Activated CD4-positive, alpha-beta T cell treated with anti-CD3 and anti-CD28 coated beads, Interleukin-2, amount 10 ng/mL, durations not matched to agents 7 days and 5 days (primary cell): ENCODE measurements at regions not wholly inside any gene's neighbourhood (a gene's known extent, or its start where the extent isn't known, plus 50 kb on each side); places are given as distances from the start of the nearest gene placed in this dataset.

Source experiments
- CTCF ChIA-PET: fragments of 350-600 bp; sonication (Branson Sonifier 250); formaldehyde crosslinking; loops from one replicate; lab custom pipeline; 2021; ENCODE audit warnings: antibody characterized with exemption; lab: Charles Lee
- POLR2A ChIA-PET: fragments of 350-600 bp; sonication (Branson Sonifier 250); formaldehyde crosslinking; loops from one replicate; lab custom pipeline; 2021; ENCODE audit warnings: antibody characterized with exemption; lab: Charles Lee
- DNase-seq: peaks from one replicate; pipeline ENCODE4 v3.0.0-alpha.2; 2020
- H3K27ac Mint-ChIP-seq: one replicate; pipeline ENCODE4 v1.8.0; 2021; ENCODE audit warnings: mild to moderate bottlenecking, moderate library complexity, mixed read lengths
- H3K27me3 Mint-ChIP-seq: one replicate; pipeline ENCODE4 v1.8.0; 2021; ENCODE audit warnings: mixed read lengths
- H3K36me3 Mint-ChIP-seq: one replicate; pipeline ENCODE4 v1.8.0; 2021; ENCODE audit warnings: low read depth, mixed read lengths
- H3K4me1 Mint-ChIP-seq: one replicate; pipeline ENCODE4 v1.8.0; 2021; ENCODE audit warnings: mixed read lengths
- H3K4me3 Mint-ChIP-seq: one replicate; pipeline ENCODE4 v1.8.0; 2021; ENCODE audit warnings: mild to moderate bottlenecking, moderate library complexity, mixed read lengths
- H3K9me3 Mint-ChIP-seq: one replicate; pipeline ENCODE4 v1.8.0; 2021; ENCODE audit warnings: mixed read lengths

GRCh38 chr9:80622508-80622907 is 1050.7 kb downstream of the TLE4 start:
- no peak for DNase-seq
- no peak overlapping the region for H3K27ac Mint-ChIP-seq
- peaks cover 1% of the 10 kb centered on the region for H3K9me3 Mint-ChIP-seq
- no peaks in the 10 kb centered on the region for H3K27me3 Mint-ChIP-seq
- H3K4me1 Mint-ChIP-seq, result no peaks in the 10 kb centered on the region
- POLR2A ChIA-PET, result no interaction called here
- CTCF ChIA-PET, result no interaction called here
- no peak overlapping the region for H3K4me3 Mint-ChIP-seq
- no peaks in the 10 kb centered on the region for H3K36me3 Mint-ChIP-seq

DNA sequence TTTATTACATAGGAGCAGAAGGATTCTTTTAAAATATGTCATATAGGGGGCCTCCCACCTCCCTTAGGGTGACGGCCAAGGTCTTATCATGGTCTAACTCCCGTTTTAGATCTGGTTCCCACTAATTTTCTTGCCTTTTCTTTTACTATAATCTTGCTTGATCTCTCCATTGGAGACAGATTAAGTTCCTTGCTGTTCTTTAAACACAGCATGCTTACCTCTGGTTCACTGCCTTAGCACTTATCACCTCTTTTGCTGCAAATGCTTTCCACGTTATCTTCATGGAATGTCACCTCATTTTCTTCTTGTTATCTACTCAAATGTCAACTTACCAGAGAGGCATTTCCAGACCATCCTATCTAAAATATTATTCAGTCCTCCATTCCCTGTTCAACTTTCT is 1047.6 kb downstream of the TLE4 start:
- ChIA-PET POLR2A (no interaction called here), CTCF (no interaction called here)
- Mint-ChIP-seq H3K36me3 (no peaks in the 10 kb centered on the region), H3K4me3 (no peak overlapping the region), H3K9me3 (peaks cover 1% of the 10 kb centered on the region), H3K27ac (no peak overlapping the region), H3K4me1 (no peaks in the 10 kb centered on the region), H3K27me3 (no peaks in the 10 kb centered on the region)
- no peak for DNase-seq

GRCh38 chr9:80615964-80616363 is 1044.2 kb downstream of the TLE4 start:
- DNase-seq, result no peak
- Mint-ChIP-seq H3K9me3 (peaks cover 2% of the 10 kb centered on the region), H3K4me1 (no peaks in the 10 kb centered on the region), H3K4me3 (no peak overlapping the region), H3K36me3 (no peaks in the 10 kb centered on the region), H3K27ac (no peak overlapping the region), H3K27me3 (no peaks in the 10 kb centered on the region)
- POLR2A ChIA-PET, result no interaction called here
- CTCF ChIA-PET, result no interaction called here

GRCh38 chr9:80605793-80606192 is 1034.0 kb downstream of the TLE4 start:
- H3K36me3 Mint-ChIP-seq, result no peaks in the 10 kb centered on the region
- H3K4me1 Mint-ChIP-seq, result no peaks in the 10 kb centered on the region
- no peak for DNase-seq
- no peaks in the 10 kb centered on the region for H3K27me3 Mint-ChIP-seq
- H3K27ac Mint-ChIP-seq, result no peak overlapping the region
- H3K9me3 Mint-ChIP-seq, result no peaks in the 10 kb centered on the region
- H3K4me3 Mint-ChIP-seq, result no peak overlapping the region
- ChIA-PET CTCF (no interaction called here), POLR2A (no interaction called here)

- H3K36me3 Mint-ChIP-seq, result no peaks in the 10 kb centered on the region
- no peaks in the 10 kb centered on the region for H3K9me3 Mint-ChIP-seq
- no peaks in the 10 kb centered on the region for H3K4me1 Mint-ChIP-seq
- CTCF ChIA-PET, result no interaction called here
- no peaks in the 10 kb centered on the region for H3K27me3 Mint-ChIP-seq
- no peak for DNase-seq
- H3K4me3 Mint-ChIP-seq, result no peak overlapping the region
- POLR2A ChIA-PET, result no interaction called here
- H3K27ac Mint-ChIP-seq, result no peak overlapping the region
Observed at GRCh38 chr9:80605129-80605528, 1033.4 kb downstream of the TLE4 start.

GRCh38 chr9:80602291-80602690 is 1030.5 kb downstream of the TLE4 start:
- ChIA-PET CTCF (no interaction called here), POLR2A (no interaction called here)
- no peaks in the 10 kb centered on the region for H3K27me3 Mint-ChIP-seq
- no peak for DNase-seq
- H3K36me3 Mint-ChIP-seq, result no peaks in the 10 kb centered on the region
- H3K9me3 Mint-ChIP-seq, result no peaks in the 10 kb centered on the region
- H3K27ac Mint-ChIP-seq, result no peak overlapping the region
- no peaks in the 10 kb centered on the region for H3K4me1 Mint-ChIP-seq
- H3K4me3 Mint-ChIP-seq, result no peak overlapping the region

- no peaks in the 10 kb centered on the region for H3K27me3 Mint-ChIP-seq
- CTCF ChIA-PET, result no interaction called here
- H3K27ac Mint-ChIP-seq, result no peak overlapping the region
- H3K4me3 Mint-ChIP-seq, result no peak overlapping the region
- POLR2A ChIA-PET, result no interaction called here
- DNase-seq, result no peak
- H3K4me1 Mint-ChIP-seq, result no peaks in the 10 kb centered on the region
- H3K36me3 Mint-ChIP-seq, result no peaks in the 10 kb centered on the region
- no peaks in the 10 kb centered on the region for H3K9me3 Mint-ChIP-seq
Observed at GRCh38 chr9:80596579-80596978, 1024.8 kb downstream of the TLE4 start.

GRCh38 chr9:80595192-80595591 is 1023.4 kb downstream of the TLE4 start:
- POLR2A ChIA-PET, result no interaction called here
- peaks cover 1% of the 10 kb centered on the region for H3K9me3 Mint-ChIP-seq
- no peak overlapping the region for H3K27ac Mint-ChIP-seq
- CTCF ChIA-PET, result no interaction called here
- no peaks in the 10 kb centered on the region for H3K4me1 Mint-ChIP-seq
- H3K27me3 Mint-ChIP-seq, result no peaks in the 10 kb centered on the region
- H3K4me3 Mint-ChIP-seq, result no peak overlapping the region
- H3K36me3 Mint-ChIP-seq, result no peaks in the 10 kb centered on the region
- no peak for DNase-seq

DNA sequence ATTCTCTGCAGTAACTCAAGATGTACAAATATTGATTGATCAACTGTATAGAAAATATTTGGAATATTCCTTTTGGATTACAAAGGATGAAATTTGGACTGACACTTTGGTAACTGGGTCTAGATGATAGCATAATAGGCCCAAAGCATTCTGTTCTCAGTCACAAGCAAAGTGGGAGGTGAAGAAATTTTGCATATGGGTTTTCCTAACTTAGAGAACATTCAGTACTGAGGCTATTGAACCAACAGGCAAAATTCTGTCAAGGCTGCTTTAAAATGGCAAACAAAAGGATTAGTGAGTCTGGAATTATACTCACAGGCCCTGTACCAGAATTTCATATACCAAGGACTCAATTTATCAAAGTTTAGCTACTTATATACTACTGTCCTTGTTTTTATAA is 1020.6 kb downstream of the TLE4 start:
- Mint-ChIP-seq H3K4me1 (no peaks in the 10 kb centered on the region), H3K9me3 (peaks cover 1% of the 10 kb centered on the region), H3K27ac (no peak overlapping the region), H3K36me3 (no peaks in the 10 kb centered on the region), H3K4me3 (no peak overlapping the region), H3K27me3 (no peaks in the 10 kb centered on the region)
- POLR2A ChIA-PET, result no interaction called here
- no peak for DNase-seq
- CTCF ChIA-PET, result interaction anchor here (0.6 kb wide), 1 partner anchor 208 kb away, joined by 3 read pairs; no protein-coding TSS in a partner anchor

DNA sequence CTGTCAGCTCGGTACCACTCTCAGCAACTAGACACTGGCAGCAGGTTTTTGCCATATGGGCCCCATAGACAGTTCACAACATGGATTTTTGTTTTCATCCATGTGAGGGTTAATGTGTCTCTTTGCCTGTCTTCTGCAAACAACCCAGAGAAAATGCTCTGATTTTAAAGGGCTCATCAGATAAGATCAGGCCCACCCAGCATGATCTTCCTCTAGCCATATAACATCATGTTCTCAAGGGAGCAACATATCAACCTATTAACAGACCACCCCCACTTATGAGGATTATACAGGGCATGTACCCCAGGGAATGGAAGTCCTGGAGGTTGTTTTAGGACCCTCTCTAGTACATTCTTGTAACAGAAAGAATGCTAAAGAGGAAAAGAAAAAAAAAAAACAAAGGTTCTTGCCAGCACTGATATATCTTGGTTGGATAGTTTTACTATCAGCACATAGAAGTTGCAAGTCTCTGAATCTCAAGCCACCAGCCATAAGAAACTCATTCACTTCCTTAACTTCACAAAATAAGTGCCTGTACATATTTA is 1015.1 kb downstream of the TLE4 start:
- Mint-ChIP-seq H3K36me3 (no peaks in the 10 kb centered on the region), H3K4me1 (no peaks in the 10 kb centered on the region), H3K9me3 (peaks cover 1% of the 10 kb centered on the region), H3K4me3 (no peak overlapping the region), H3K27me3 (no peaks in the 10 kb centered on the region), H3K27ac (no peak overlapping the region)
- CTCF ChIA-PET, result interaction anchor here (0.6 kb wide), 1 partner anchor 1307 kb away, joined by 3 read pairs; no protein-coding TSS in a partner anchor
- POLR2A ChIA-PET, result no interaction called here
- no peak for DNase-seq

GRCh38 chr9:80571953-80572352 is 1000.2 kb downstream of the TLE4 start:
- no peaks in the 10 kb centered on the region for H3K36me3 Mint-ChIP-seq
- no peak overlapping the region for H3K27ac Mint-ChIP-seq
- ChIA-PET CTCF (no interaction called here), POLR2A (no interaction called here)
- H3K9me3 Mint-ChIP-seq, result peaks cover 10% of the 10 kb centered on the region
- no peaks in the 10 kb centered on the region for H3K4me1 Mint-ChIP-seq
- DNase-seq, result no peak
- H3K27me3 Mint-ChIP-seq, result no peaks in the 10 kb centered on the region
- no peak overlapping the region for H3K4me3 Mint-ChIP-seq

DNA sequence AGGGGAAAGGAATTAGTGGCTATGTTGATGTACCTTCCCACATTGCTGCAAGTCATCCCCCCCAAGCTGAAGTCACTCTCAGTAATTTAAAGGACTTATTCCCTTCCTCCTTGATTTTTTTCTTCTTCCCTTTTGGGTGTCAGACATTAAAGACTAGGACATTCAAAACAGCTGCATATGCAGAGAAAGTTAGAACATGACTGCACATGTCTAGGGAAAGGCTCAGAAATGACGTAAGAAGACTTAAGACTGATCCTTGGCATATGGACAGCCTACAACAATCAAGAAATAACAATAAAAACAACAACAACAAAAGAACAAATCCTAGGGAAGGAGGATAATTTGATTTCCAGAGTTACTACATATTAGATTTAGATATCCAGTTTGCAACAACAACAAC is 997.5 kb downstream of the TLE4 start:
- ChIA-PET POLR2A (no interaction called here), CTCF (no interaction called here)
- Mint-ChIP-seq H3K27me3 (no peaks in the 10 kb centered on the region), H3K9me3 (peaks cover 7% of the 10 kb centered on the region), H3K27ac (no peak overlapping the region), H3K4me3 (no peak overlapping the region), H3K36me3 (no peaks in the 10 kb centered on the region), H3K4me1 (no peaks in the 10 kb centered on the region)
- DNase-seq, result no peak

DNA sequence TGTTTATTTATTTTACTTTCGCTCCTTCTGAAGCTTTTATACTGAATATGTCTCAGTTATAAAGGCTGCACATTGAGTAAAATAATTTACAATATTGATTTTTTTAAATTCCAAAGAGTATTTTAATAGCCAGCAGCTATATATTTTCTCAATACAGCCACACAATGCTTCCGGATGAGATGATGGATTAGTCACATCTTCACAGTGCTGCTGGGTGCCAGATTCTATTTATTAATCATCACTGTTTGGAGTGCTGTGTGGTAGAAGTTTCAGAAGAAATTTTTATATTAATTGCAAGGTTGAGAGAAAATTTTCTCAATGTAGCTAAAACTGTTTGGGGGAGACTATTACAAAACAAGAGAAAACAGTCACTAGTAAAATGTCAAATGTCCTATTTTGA is 989.8 kb downstream of the TLE4 start:
- H3K9me3 Mint-ChIP-seq, result peaks cover 2% of the 10 kb centered on the region
- no peak overlapping the region for H3K27ac Mint-ChIP-seq
- H3K27me3 Mint-ChIP-seq, result no peaks in the 10 kb centered on the region
- H3K4me1 Mint-ChIP-seq, result no peaks in the 10 kb centered on the region
- DNase-seq, result no peak
- ChIA-PET CTCF (no interaction called here), POLR2A (no interaction called here)
- H3K36me3 Mint-ChIP-seq, result no peaks in the 10 kb centered on the region
- no peak overlapping the region for H3K4me3 Mint-ChIP-seq

GRCh38 chr9:80560976-80561375 is 989.2 kb downstream of the TLE4 start:
- no peak for DNase-seq
- Mint-ChIP-seq H3K4me3 (no peak overlapping the region), H3K4me1 (no peaks in the 10 kb centered on the region), H3K9me3 (peaks cover 2% of the 10 kb centered on the region), H3K27me3 (no peaks in the 10 kb centered on the region), H3K27ac (no peak overlapping the region), H3K36me3 (no peaks in the 10 kb centered on the region)
- CTCF ChIA-PET, result no interaction called here
- POLR2A ChIA-PET, result no interaction called here
